ENCODE measurements at regions not wholly inside any gene's neighbourhood (a gene's known extent, or its start where the extent isn't known, plus 50 kb on each side); places are given as distances from the start of the nearest gene placed in this dataset.

GRCh38 chr4:79502081-79502480 lies 94.1 kb upstream of the GK2 start:
- Histone ChIP-seq H3K9ac (ENCODE audit: low read depth, low read length) (no peak overlapping the region), H3K4me2 (ENCODE audit: low read depth, low read length) (no peak overlapping the region), H3K56ac (ENCODE audit: extremely low read depth, insufficient read depth, low read length) (no peak overlapping the region), H2BK120ac (ENCODE audit: low read depth, low read length) (no peak overlapping the region), H4K20me1 (ENCODE audit: insufficient read depth, low read length) (no peaks in the 10 kb centered on the region), H4K5ac (ENCODE audit: low read depth, low read length) (no peak overlapping the region), H3K79me1 (ENCODE audit: low read depth in 1 of 2, low read length in 2 of 2) (no peaks in the 10 kb centered on the region), H3K4ac (ENCODE audit: low read depth, low read length) (no peak overlapping the region), H2AK9ac (replicated peaks; ENCODE audit: low read depth, low read length, poor library complexity) (no peak overlapping the region), H3K9me1 (ENCODE audit: insufficient read depth, low read length) (no peaks in the 10 kb centered on the region; the same call in 1 of the 2 replicates), H2BK5ac (ENCODE audit: low read depth, low read length, poor library complexity, severe bottlenecking) (no peak overlapping the region), H3K18ac (ENCODE audit: low read depth, low read length) (no peak overlapping the region), H3K4me3 (ENCODE audit: insufficient read depth, low read depth, low read length) (no peak overlapping the region), H3K23ac (ENCODE audit: low read depth, low read length) (no peak overlapping the region), H3K14ac (replicated peaks; ENCODE audit: low read depth, low read length) (no peak overlapping the region), H4K91ac (ENCODE audit: insufficient read depth, low read depth, low read length) (no peak overlapping the region), H3K27ac (ENCODE audit: insufficient read depth, low read length) (no peak overlapping the region), H2BK20ac (ENCODE audit: low read depth, low read length) (no peak overlapping the region), H3K9me3 (ENCODE audit: control insufficient read depth, insufficient read depth, low read length) (no peaks in the 10 kb centered on the region), H2BK15ac (ENCODE audit: low read depth, low read length) (no peak overlapping the region), H3K36me3 (ENCODE audit: control insufficient read depth, insufficient read depth, low read length) (no peaks in the 10 kb centered on the region), H3K27me3 (ENCODE audit: control insufficient read depth, insufficient read depth, low read length) (no peaks in the 10 kb centered on the region), H2AK5ac (ENCODE audit: low read depth, low read length) (no peak overlapping the region), H2AFZ (replicated peaks; ENCODE audit: low read length, poor library complexity) (no peak overlapping the region), H3K4me1 (ENCODE audit: control insufficient read depth, insufficient read depth, low read length) (no peaks in the 10 kb centered on the region), H4K8ac (ENCODE audit: low read depth in 2 of 2, low read length in 2 of 2) (no peak overlapping the region)
- BruUV-seq (replicated peaks) = no TSS peak
- DNase-seq (no peak), ATAC-seq (ENCODE audit: low read depth) (no peak)
- dilution Hi-C loops (cut with HindIII; ENCODE audit: low sequenced_read_pairs, unreplicated experiment) = no loop called here
- no peak for TF ChIP-seq SMC3 (IDR thresholded peaks at IDR 0.05; ENCODE audit: low read depth, low read length)
- TF ChIP-seq MXI1 (IDR thresholded peaks at IDR 0.05; ENCODE audit: borderline replicate concordance, low read depth, low read length) = no peak
- no peak for TF ChIP-seq NFE2L2 (IDR thresholded peaks at IDR 0.05; ENCODE audit: low read depth, low read length)
- no peak for TF ChIP-seq MAFK (IDR thresholded peaks at IDR 0.05; ENCODE audit: low read depth, low read length)
- no peak for TF ChIP-seq ELK1 (IDR thresholded peaks at IDR 0.05; ENCODE audit: borderline replicate concordance, low read depth, low read length)
- no peak for TF ChIP-seq BHLHE40 (IDR thresholded peaks at IDR 0.05; ENCODE audit: low read depth, low read length)
- no peak for TF ChIP-seq CEBPB (IDR thresholded peaks at IDR 0.05; ENCODE audit: low read depth, low read length)
- no peak for TF ChIP-seq CHD1 (IDR thresholded peaks at IDR 0.05; ENCODE audit: low read depth, low read length)
- TF ChIP-seq RCOR1 (IDR thresholded peaks at IDR 0.05; ENCODE audit: insufficient replicate concordance, low read length) = no peak
- no peak for TF ChIP-seq MAZ (IDR thresholded peaks at IDR 0.05; ENCODE audit: borderline replicate concordance, low read depth, low read length)
- TF ChIP-seq FOS (IDR thresholded peaks at IDR 0.05; ENCODE audit: low read depth, low read length) = no peak
- TF ChIP-seq CTCF (conservative IDR thresholded peaks at IDR 0.05; ENCODE audit: low read depth, low read length) = no peak
- TF ChIP-seq POLR2A (IDR thresholded peaks at IDR 0.05; ENCODE audit: low read depth, low read length) = no peak
- no peak for TF ChIP-seq RAD21 (IDR thresholded peaks at IDR 0.05; ENCODE audit: low read length)
- TF ChIP-seq RFX5 (IDR thresholded peaks at IDR 0.05; ENCODE audit: low read depth, low read length) = no peak
- no peak for TF ChIP-seq USF2 (IDR thresholded peaks at IDR 0.05; ENCODE audit: low read depth, low read length)
- POLR2A ChIA-PET (ENCODE audit: unreplicated experiment) = no interaction called here
- CTCF ChIA-PET = no interaction called here
- in situ Hi-C loops (cut with MboI; ENCODE audit: low sequenced_read_pairs) = no loop called here
- intact Hi-C loops (cut with micrococcal nuclease) = no loop called here

All from IMR-90 (cell line).